DOHH2 (cell line): ENCODE measurements at regions not wholly inside any gene's neighbourhood (a gene's known extent, or its start where the extent isn't known, plus 50 kb on each side); places are given as distances from the start of the nearest gene placed in this dataset.

Experiments
- H3F3A ChIP-seq: fragments of 200-600 bp; sonication (generic), shearing (Covaris generic); 2 replicates; pipeline ENCODE4 v1.6.0; 2016; ENCODE audit warnings: antibody characterized with exemption, mild to moderate bottlenecking; ENCODE audit not compliant: control insufficient read depth, insufficient read depth
- H3K27ac ChIP-seq: fragments of 200-600 bp; sonication (generic); 2 replicates; pipeline ENCODE4 v1.5.1; 2014; ENCODE audit warnings: low read depth, mild to moderate bottlenecking, low read length, moderate library complexity
- H3K27me3 ChIP-seq: fragments of 200-600 bp; sonication (generic); 2 replicates; pipeline ENCODE4 v1.6.1; 2014; ENCODE audit warnings: mild to moderate bottlenecking, low read length, mixed read lengths; ENCODE audit not compliant: control insufficient read depth
- H3K36me3 ChIP-seq: fragments of 200-600 bp; sonication (generic); 2 replicates; pipeline ENCODE4 v1.6.1; 2014; ENCODE audit warnings: mild to moderate bottlenecking, low read length, moderate library complexity, mixed read lengths; ENCODE audit not compliant: control insufficient read depth
- H3K4me1 ChIP-seq: fragments of 200-600 bp; sonication (generic); 2 replicates; pipeline ENCODE4 v1.6.1; 2014; ENCODE audit warnings: mild to moderate bottlenecking, low read length, mixed read lengths; ENCODE audit not compliant: control insufficient read depth
- H3K4me2 ChIP-seq: fragments of 200-600 bp; sonication (generic); 2 replicates; pipeline ENCODE4 v1.6.0; 2014; ENCODE audit warnings: mild to moderate bottlenecking, low read length, moderate library complexity
- H3K4me3 ChIP-seq: fragments of 200-600 bp; sonication (generic); 2 replicates; pipeline ENCODE4 v1.5.1; 2014; ENCODE audit warnings: mild to moderate bottlenecking, low read length, mixed read lengths
- H3K79me2 ChIP-seq: fragments of 200-600 bp; sonication (generic); 2 replicates; pipeline ENCODE4 v1.6.1; 2014; ENCODE audit warnings: mild to moderate bottlenecking, low read length, mixed read lengths; ENCODE audit not compliant: control insufficient read depth
- H3K9me2 ChIP-seq: fragments of 200-600 bp; sonication (generic); replicated peaks from 2 replicates; pipeline ENCODE4 v1.6.1; 2014; ENCODE audit warnings: mild to moderate bottlenecking, low read length, mixed read lengths; ENCODE audit not compliant: control insufficient read depth
- H3K9me3 ChIP-seq: fragments of 200-600 bp; sonication (generic); 2 replicates; pipeline ENCODE4 v1.6.1; 2014; ENCODE audit warnings: antibody characterized with exemption, low read length, mixed read lengths; ENCODE audit not compliant: control insufficient read depth, insufficient read depth
- H4K20me1 ChIP-seq: fragments of 200-600 bp; sonication (generic); 2 replicates; pipeline ENCODE4 v1.6.0; 2014; ENCODE audit warnings: low read depth, mild to moderate bottlenecking, antibody characterized with exemption, low read length, moderate library complexity; ENCODE audit not compliant: control insufficient read depth, insufficient read depth
- CTCF ChIP-seq: fragments of 200-600 bp; sonication (generic); IDR thresholded peaks from one replicate; pipeline ENCODE4 v1.5.1; 2014; ENCODE audit warnings: antibody characterized with exemption, mild to moderate bottlenecking, low read depth, low read length; ENCODE audit not compliant: poor library complexity, severe bottlenecking
- EZH2phosphoT487 ChIP-seq: fragments of 200-600 bp; sonication (generic); IDR thresholded peaks from 2 replicates; pipeline ENCODE4 v1.6.1; 2017; ENCODE audit warnings: borderline replicate concordance, mild to moderate bottlenecking, antibody characterized with exemption, low read length, moderate library complexity, mixed read lengths

GRCh38 chr4:155512817-155513216, 136.1 kb upstream of the MAP9 start:
- H3K9me2 ChIP-seq = no peaks in the 10 kb centered on the region
- H3K36me3 ChIP-seq = no peaks in the 10 kb centered on the region
- H3K4me1 ChIP-seq = no peaks in the 10 kb centered on the region
- no peak for TF ChIP-seq EZH2phosphoT487
- TF ChIP-seq CTCF = no peak
- H4K20me1 ChIP-seq = no peaks in the 10 kb centered on the region
- no peaks in the 10 kb centered on the region for H3K27me3 ChIP-seq
- no peak overlapping the region for H3K4me3 ChIP-seq
- no peak overlapping the region for H3K4me2 ChIP-seq
- H3K79me2 ChIP-seq = no peaks in the 10 kb centered on the region
- no peaks in the 10 kb centered on the region for H3K9me3 ChIP-seq
- H3K27ac ChIP-seq = no peak overlapping the region
- H3F3A ChIP-seq = no peaks in the 10 kb centered on the region

- Histone ChIP-seq H3K79me2 (no peaks in the 10 kb centered on the region), H3K4me3 (no peak overlapping the region)
- TF ChIP-seq EZH2phosphoT487 (no peak), CTCF (no peak)
These were observed 135.3 kb upstream of the MAP9 start for GRCh38 chr4:155512046-155512445.

GRCh38 chr4:155510771-155511170, 134.0 kb upstream of the MAP9 start:
- Histone ChIP-seq H3K27ac (no peak overlapping the region), H3F3A (no peaks in the 10 kb centered on the region), H3K36me3 (no peaks in the 10 kb centered on the region), H4K20me1 (no peaks in the 10 kb centered on the region), H3K4me2 (no peak overlapping the region), H3K9me2 (no peaks in the 10 kb centered on the region), H3K4me3 (no peak overlapping the region), H3K79me2 (no peaks in the 10 kb centered on the region), H3K27me3 (no peaks in the 10 kb centered on the region), H3K9me3 (no peaks in the 10 kb centered on the region), H3K4me1 (no peaks in the 10 kb centered on the region)
- no peak for TF ChIP-seq CTCF
- no peak for TF ChIP-seq EZH2phosphoT487

More at GRCh38 chr4:155512046-155512445, 135.3 kb upstream of the MAP9 start:
- Histone ChIP-seq H3K27me3 (no peaks in the 10 kb centered on the region), H3K9me2 (no peaks in the 10 kb centered on the region), H3K27ac (no peak overlapping the region), H3F3A (no peaks in the 10 kb centered on the region), H3K4me2 (no peak overlapping the region), H3K4me1 (no peaks in the 10 kb centered on the region), H4K20me1 (no peaks in the 10 kb centered on the region), H3K9me3 (no peaks in the 10 kb centered on the region), H3K36me3 (no peaks in the 10 kb centered on the region)

- H3K27ac ChIP-seq = no peak overlapping the region
- no peaks in the 10 kb centered on the region for H3K36me3 ChIP-seq
- no peak overlapping the region for H3K4me3 ChIP-seq
- H3K9me2 ChIP-seq = no peaks in the 10 kb centered on the region
- no peaks in the 10 kb centered on the region for H3K9me3 ChIP-seq
- H3K79me2 ChIP-seq = no peaks in the 10 kb centered on the region
- TF ChIP-seq EZH2phosphoT487 (no peak), CTCF (no peak)
- no peaks in the 10 kb centered on the region for H4K20me1 ChIP-seq
- H3K4me1 ChIP-seq = no peaks in the 10 kb centered on the region
- no peaks in the 10 kb centered on the region for H3K27me3 ChIP-seq
- H3K4me2 ChIP-seq = no peak overlapping the region
- H3F3A ChIP-seq = no peaks in the 10 kb centered on the region
These were observed 132.8 kb upstream of the MAP9 start for GRCh38 chr4:155509555-155509954.
